ENCODE measurements at regions not wholly inside any gene's neighbourhood (a gene's known extent, or its start where the extent isn't known, plus 50 kb on each side); places are given as distances from the start of the nearest gene placed in this dataset.

- no peak for TF ChIP-seq CTCF (IDR thresholded peaks at IDR 0.05 in 2 of 3, conservative IDR thresholded peaks at IDR 0.05 in 1 of 3; ENCODE audit: control insufficient read depth in 2 of 3, extremely low read depth in 1 of 3, insufficient read depth in 1 of 3, low read depth in 3 of 3, low read length in 3 of 3)
- TF ChIP-seq PAX5 (IDR thresholded peaks at IDR 0.05; ENCODE audit: borderline replicate concordance, low read depth, low read length): no peak
Measured at GRCh38 chr5:159582756-159583541, 252.7 kb upstream of the IL12B start.

All from GM12878 (cell line).